ENCODE measurements at regions not wholly inside any gene's neighbourhood (a gene's known extent, or its start where the extent isn't known, plus 50 kb on each side); places are given as distances from the start of the nearest gene placed in this dataset.

DNA sequence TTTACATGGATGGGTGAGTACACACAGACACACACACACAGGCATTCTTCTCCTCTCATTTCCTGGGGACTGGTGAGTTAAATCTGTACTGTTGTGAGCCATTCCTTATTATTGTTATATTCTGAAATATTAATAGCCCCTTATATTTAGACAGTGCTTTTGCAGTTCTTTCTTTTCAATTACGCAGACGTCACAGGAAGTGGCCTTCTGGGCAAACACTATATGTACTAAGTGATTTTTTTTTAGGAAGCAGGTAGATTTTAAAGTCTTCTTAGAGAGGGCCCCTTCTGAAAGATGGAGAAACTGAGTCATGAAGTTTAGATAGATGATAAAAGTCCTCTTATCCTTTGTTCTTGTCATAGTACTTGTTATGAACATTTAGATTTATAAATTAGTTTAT is 1213.6 kb downstream of the VRK1 start:
- Histone ChIP-seq H2BK20ac (ENCODE audit: low read depth, low read length) (no peak overlapping the region), H3K18ac (ENCODE audit: low read depth, low read length) (no peak overlapping the region), H3K9me3 (ENCODE audit: control insufficient read depth, insufficient read depth, low read length) (peaks cover 13% of the 10 kb centered on the region), H2AK5ac (ENCODE audit: low read depth, low read length) (no peak overlapping the region), H3K79me1 (ENCODE audit: low read depth in 1 of 2, low read length in 2 of 2) (no peaks in the 10 kb centered on the region), H2BK15ac (ENCODE audit: low read depth, low read length) (no peak overlapping the region), H3K4me3 (ENCODE audit: insufficient read depth, low read depth, low read length) (no peak overlapping the region), H2BK120ac (ENCODE audit: low read depth, low read length) (no peak overlapping the region), H3K4ac (ENCODE audit: low read depth, low read length) (no peak overlapping the region), H3K9me1 (ENCODE audit: insufficient read depth, low read length) (no peaks in the 10 kb centered on the region), H3K27ac (ENCODE audit: insufficient read depth, low read length) (no peak overlapping the region), H4K8ac (ENCODE audit: low read depth in 2 of 2, low read length in 2 of 2) (no peak overlapping the region), H3K4me1 (ENCODE audit: control insufficient read depth, insufficient read depth, low read length) (no peaks in the 10 kb centered on the region), H4K20me1 (ENCODE audit: insufficient read depth, low read length) (no peaks in the 10 kb centered on the region), H3K14ac (replicated peaks; ENCODE audit: low read depth, low read length) (no peak overlapping the region), H3K9ac (ENCODE audit: low read depth, low read length) (no peak overlapping the region), H3K4me2 (ENCODE audit: low read depth, low read length) (no peak overlapping the region), H2AK9ac (replicated peaks; ENCODE audit: low read depth, low read length, poor library complexity) (no peak overlapping the region), H3K56ac (ENCODE audit: extremely low read depth, insufficient read depth, low read length) (no peak overlapping the region), H4K91ac (ENCODE audit: insufficient read depth, low read depth, low read length) (no peak overlapping the region), H4K5ac (ENCODE audit: low read depth, low read length) (no peak overlapping the region), H3K36me3 (ENCODE audit: control insufficient read depth, insufficient read depth, low read length) (no peaks in the 10 kb centered on the region), H2BK5ac (ENCODE audit: low read depth, low read length, poor library complexity, severe bottlenecking) (no peak overlapping the region), H3K27me3 (ENCODE audit: control insufficient read depth, insufficient read depth, low read length) (no peaks in the 10 kb centered on the region), H3K23ac (ENCODE audit: low read depth, low read length) (no peak overlapping the region), H2AFZ (replicated peaks; ENCODE audit: low read length, poor library complexity) (no peak overlapping the region)
- dilution Hi-C loops (cut with HindIII; ENCODE audit: low sequenced_read_pairs, unreplicated experiment) = no loop called here
- ATAC-seq (ENCODE audit: low read depth) (no peak), DNase-seq (no peak)
- TF ChIP-seq NFE2L2 (IDR thresholded peaks at IDR 0.05; ENCODE audit: low read depth, low read length) = no peak
- CTCF ChIA-PET = no interaction called here
- no CpG with 5 or more reads among the region's 2 CpGs for WGBS, 2 experiments (ENCODE audit: extremely low coverage in 2 of 2, insufficient read length in 1 of 2)
- in situ Hi-C loops (cut with MboI; ENCODE audit: low sequenced_read_pairs) = no loop called here
- no TSS peak for BruUV-seq (replicated peaks)
- POLR2A ChIA-PET (ENCODE audit: unreplicated experiment) = no interaction called here
- intact Hi-C loops (cut with micrococcal nuclease) = no loop called here

Data from IMR-90 (cell line).